Peyer's patch (tissue), 4 donors: ENCODE measurements at regions not wholly inside any gene's neighbourhood (a gene's known extent, or its start where the extent isn't known, plus 50 kb on each side); places are given as distances from the start of the nearest gene placed in this dataset.

Source experiments
- POLR2A ChIP-seq, 2 donors: fragments of 450-650 bp; IDR thresholded peaks; one replicate each; pipeline ENCODE4 v1.5.1; 2017; ENCODE audit warnings: antibody characterized with exemption in 2 of 2, mild to moderate bottlenecking in 2 of 2, moderate library complexity in 2 of 2
- TF ChIP-seq, protein P1 (sequence below), 6 experiments: fragments of 450-650 bp in 4 of 6; fragments of 200-600 bp in 2 of 6; sonication (generic) in 1 of 6; IDR thresholded peaks; one replicate each; pipeline ENCODE4 v1.5.1; 2017 to 2019; ENCODE audit warnings: antibody characterized with exemption in 6 of 6, mild to moderate bottlenecking in 3 of 6, moderate library complexity in 1 of 6

DNA sequence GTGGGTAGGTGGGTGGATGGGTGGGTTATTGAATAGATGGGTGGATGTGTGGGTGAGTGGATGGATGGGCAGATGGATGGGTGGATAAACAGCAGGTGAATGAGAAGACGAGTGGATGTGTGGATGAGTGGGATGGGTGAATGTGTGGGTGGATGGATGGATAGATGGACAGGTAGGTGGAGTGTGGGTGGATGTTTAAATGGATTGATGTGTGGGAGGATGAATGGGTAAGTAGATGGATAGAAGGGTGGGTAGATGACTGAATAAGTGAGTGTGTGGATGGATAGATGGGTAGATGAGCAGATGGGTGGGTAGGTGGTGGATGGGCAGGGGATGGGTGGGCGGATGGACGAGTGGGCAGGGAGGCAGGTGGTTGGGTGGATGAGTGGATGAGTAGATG, 397.6 kb upstream of the IRX4 start:
- TF ChIP-seq, protein P1, sequence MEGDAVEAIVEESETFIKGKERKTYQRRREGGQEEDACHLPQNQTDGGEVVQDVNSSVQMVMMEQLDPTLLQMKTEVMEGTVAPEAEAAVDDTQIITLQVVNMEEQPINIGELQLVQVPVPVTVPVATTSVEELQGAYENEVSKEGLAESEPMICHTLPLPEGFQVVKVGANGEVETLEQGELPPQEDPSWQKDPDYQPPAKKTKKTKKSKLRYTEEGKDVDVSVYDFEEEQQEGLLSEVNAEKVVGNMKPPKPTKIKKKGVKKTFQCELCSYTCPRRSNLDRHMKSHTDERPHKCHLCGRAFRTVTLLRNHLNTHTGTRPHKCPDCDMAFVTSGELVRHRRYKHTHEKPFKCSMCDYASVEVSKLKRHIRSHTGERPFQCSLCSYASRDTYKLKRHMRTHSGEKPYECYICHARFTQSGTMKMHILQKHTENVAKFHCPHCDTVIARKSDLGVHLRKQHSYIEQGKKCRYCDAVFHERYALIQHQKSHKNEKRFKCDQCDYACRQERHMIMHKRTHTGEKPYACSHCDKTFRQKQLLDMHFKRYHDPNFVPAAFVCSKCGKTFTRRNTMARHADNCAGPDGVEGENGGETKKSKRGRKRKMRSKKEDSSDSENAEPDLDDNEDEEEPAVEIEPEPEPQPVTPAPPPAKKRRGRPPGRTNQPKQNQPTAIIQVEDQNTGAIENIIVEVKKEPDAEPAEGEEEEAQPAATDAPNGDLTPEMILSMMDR (IDR thresholded peaks at IDR 0.05) = no peak
- TF ChIP-seq POLR2A (IDR thresholded peaks at IDR 0.05) = no peak
